ENCODE measurements at regions not wholly inside any gene's neighbourhood (a gene's known extent, or its start where the extent isn't known, plus 50 kb on each side); places are given as distances from the start of the nearest gene placed in this dataset.

GRCh38 chr2:47234456-47234855 lies 58.1 kb upstream of the CALM2 start:
- no peak overlapping the region for H4K8ac ChIP-seq (ENCODE audit: low read depth in 2 of 2, low read length in 2 of 2)
- H3K9ac ChIP-seq (ENCODE audit: low read depth, low read length), result no peak overlapping the region
- dilution Hi-C loops (cut with HindIII; ENCODE audit: low sequenced_read_pairs, unreplicated experiment) (no loop called here), in situ Hi-C loops (cut with MboI; ENCODE audit: low sequenced_read_pairs) (no loop called here), intact Hi-C loops (cut with micrococcal nuclease) (no loop called here)
- H2BK5ac ChIP-seq (ENCODE audit: low read depth, low read length, poor library complexity, severe bottlenecking), result no peak overlapping the region
- H3K27me3 ChIP-seq (ENCODE audit: control insufficient read depth, insufficient read depth, low read length), result no peaks in the 10 kb centered on the region
- 0 out of 2 replicates have a peak overlapping the region, but pooled peaks have one; percentile 13 for H2AK5ac ChIP-seq (ENCODE audit: low read depth, low read length)
- H3K4me1 ChIP-seq (ENCODE audit: control insufficient read depth, insufficient read depth, low read length), result peaks cover 17% of the 10 kb centered on the region
- no peak overlapping the region for H4K5ac ChIP-seq (ENCODE audit: low read depth, low read length)
- DNase-seq (no peak), ATAC-seq (ENCODE audit: low read depth) (no peak)
- H2AK9ac ChIP-seq (replicated peaks; ENCODE audit: low read depth, low read length, poor library complexity), result no peak overlapping the region
- H4K20me1 ChIP-seq (ENCODE audit: insufficient read depth, low read length), result no peaks in the 10 kb centered on the region
- no peaks in the 10 kb centered on the region for H3K36me3 ChIP-seq (ENCODE audit: control insufficient read depth, insufficient read depth, low read length)
- H3K79me1 ChIP-seq (ENCODE audit: low read depth in 1 of 2, low read length in 2 of 2), result 0 out of 4 replicates have a peak, but pooled peaks cover 0 to 6% of the 10 kb centered on the region in 2 experiments
- 82% methylated on average over 3 of the region's 6 CpGs; no CpG with 5 or more reads in 1 of the 2 experiments for WGBS, 2 experiments (ENCODE audit: extremely low coverage in 2 of 2, insufficient read length in 1 of 2)
- TF ChIP-seq CHD1 (IDR thresholded peaks at IDR 0.05; ENCODE audit: low read depth, low read length) (no peak), MAZ (IDR thresholded peaks at IDR 0.05; ENCODE audit: borderline replicate concordance, low read depth, low read length) (no peak), RCOR1 (IDR thresholded peaks at IDR 0.05; ENCODE audit: insufficient replicate concordance, low read length) (no peak), RFX5 (IDR thresholded peaks at IDR 0.05; ENCODE audit: low read depth, low read length) (no peak), MAFK (IDR thresholded peaks at IDR 0.05; ENCODE audit: low read depth, low read length) (no peak), BHLHE40 (IDR thresholded peaks at IDR 0.05; ENCODE audit: low read depth, low read length) (no peak), SMC3 (IDR thresholded peaks at IDR 0.05; ENCODE audit: low read depth, low read length) (no peak), NFE2L2 (IDR thresholded peaks at IDR 0.05; ENCODE audit: low read depth, low read length) (no peak), CTCF (conservative IDR thresholded peaks at IDR 0.05; ENCODE audit: low read depth, low read length) (no peak), POLR2A (IDR thresholded peaks at IDR 0.05; ENCODE audit: low read depth, low read length) (no peak), CEBPB (IDR thresholded peaks at IDR 0.05; ENCODE audit: low read depth, low read length) (no peak)
- ChIA-PET POLR2A (ENCODE audit: unreplicated experiment) (no interaction called here), CTCF (no interaction called here)
- no peak overlapping the region for H3K4me2 ChIP-seq (ENCODE audit: low read depth, low read length)
- no peak overlapping the region for H3K23ac ChIP-seq (ENCODE audit: low read depth, low read length)
- peaks cover 17% of the 10 kb centered on the region; the same call in 1 of the 2 replicates for H3K9me1 ChIP-seq (ENCODE audit: insufficient read depth, low read length)
- H4K91ac ChIP-seq (ENCODE audit: insufficient read depth, low read depth, low read length), result no peak overlapping the region
- H3K9me3 ChIP-seq (ENCODE audit: control insufficient read depth, insufficient read depth, low read length), result no peaks in the 10 kb centered on the region
- H3K4me3 ChIP-seq (ENCODE audit: insufficient read depth, low read depth, low read length), result no peak overlapping the region
- no peak overlapping the region for H3K14ac ChIP-seq (replicated peaks; ENCODE audit: low read depth, low read length)
- H3K4ac ChIP-seq (ENCODE audit: low read depth, low read length), result no peak overlapping the region
- no peak overlapping the region for H2BK20ac ChIP-seq (ENCODE audit: low read depth, low read length)
- H3K18ac ChIP-seq (ENCODE audit: low read depth, low read length), result no peak overlapping the region
- H2AFZ ChIP-seq (replicated peaks; ENCODE audit: low read length, poor library complexity), result no peak overlapping the region
- H3K27ac ChIP-seq (ENCODE audit: insufficient read depth, low read length), result no peak overlapping the region
- no peak overlapping the region for H2BK120ac ChIP-seq (ENCODE audit: low read depth, low read length)
- BruUV-seq (replicated peaks), result no TSS peak
- H2BK15ac ChIP-seq (ENCODE audit: low read depth, low read length), result no peak overlapping the region
- no peak overlapping the region for H3K56ac ChIP-seq (ENCODE audit: extremely low read depth, insufficient read depth, low read length)

Data from IMR-90 (cell line).